ENCODE measurements at regions not wholly inside any gene's neighbourhood (a gene's known extent, or its start where the extent isn't known, plus 50 kb on each side); places are given as distances from the start of the nearest gene placed in this dataset.
"Not testable (repeated sequence)": the region's sequence is repeated elsewhere in the genome, so short reads cannot be mapped to it uniquely, and the experiment has no call there.

DNA sequence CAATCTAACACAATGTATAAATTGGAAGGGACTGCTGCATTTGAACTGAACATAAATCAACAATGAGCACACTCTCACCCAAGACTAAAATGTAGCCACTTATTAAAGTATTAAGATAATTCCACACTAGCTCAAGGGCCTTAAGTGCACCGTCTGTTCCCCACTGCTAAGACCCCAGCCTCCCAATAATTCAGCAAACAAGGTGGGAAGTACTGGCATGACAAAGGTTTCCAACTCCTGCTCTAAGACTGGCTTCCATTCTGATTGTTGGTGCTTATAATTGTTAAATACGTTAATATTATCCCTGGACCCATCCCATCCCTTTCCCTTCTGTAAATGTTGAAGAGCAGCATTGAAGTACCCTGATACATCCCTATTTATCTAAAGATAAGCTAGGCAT, 636.7 kb downstream of the NR2F1-AS1 start:
- TF ChIP-seq, protein P1, sequence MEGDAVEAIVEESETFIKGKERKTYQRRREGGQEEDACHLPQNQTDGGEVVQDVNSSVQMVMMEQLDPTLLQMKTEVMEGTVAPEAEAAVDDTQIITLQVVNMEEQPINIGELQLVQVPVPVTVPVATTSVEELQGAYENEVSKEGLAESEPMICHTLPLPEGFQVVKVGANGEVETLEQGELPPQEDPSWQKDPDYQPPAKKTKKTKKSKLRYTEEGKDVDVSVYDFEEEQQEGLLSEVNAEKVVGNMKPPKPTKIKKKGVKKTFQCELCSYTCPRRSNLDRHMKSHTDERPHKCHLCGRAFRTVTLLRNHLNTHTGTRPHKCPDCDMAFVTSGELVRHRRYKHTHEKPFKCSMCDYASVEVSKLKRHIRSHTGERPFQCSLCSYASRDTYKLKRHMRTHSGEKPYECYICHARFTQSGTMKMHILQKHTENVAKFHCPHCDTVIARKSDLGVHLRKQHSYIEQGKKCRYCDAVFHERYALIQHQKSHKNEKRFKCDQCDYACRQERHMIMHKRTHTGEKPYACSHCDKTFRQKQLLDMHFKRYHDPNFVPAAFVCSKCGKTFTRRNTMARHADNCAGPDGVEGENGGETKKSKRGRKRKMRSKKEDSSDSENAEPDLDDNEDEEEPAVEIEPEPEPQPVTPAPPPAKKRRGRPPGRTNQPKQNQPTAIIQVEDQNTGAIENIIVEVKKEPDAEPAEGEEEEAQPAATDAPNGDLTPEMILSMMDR (IDR thresholded peaks at IDR 0.05; ENCODE audit: low read depth, low read length, poor library complexity, severe bottlenecking) = no peak
- TF ChIP-seq EZH2phosphoT487 (IDR thresholded peaks at IDR 0.05; ENCODE audit: borderline replicate concordance, low read length) = no peak

DNA sequence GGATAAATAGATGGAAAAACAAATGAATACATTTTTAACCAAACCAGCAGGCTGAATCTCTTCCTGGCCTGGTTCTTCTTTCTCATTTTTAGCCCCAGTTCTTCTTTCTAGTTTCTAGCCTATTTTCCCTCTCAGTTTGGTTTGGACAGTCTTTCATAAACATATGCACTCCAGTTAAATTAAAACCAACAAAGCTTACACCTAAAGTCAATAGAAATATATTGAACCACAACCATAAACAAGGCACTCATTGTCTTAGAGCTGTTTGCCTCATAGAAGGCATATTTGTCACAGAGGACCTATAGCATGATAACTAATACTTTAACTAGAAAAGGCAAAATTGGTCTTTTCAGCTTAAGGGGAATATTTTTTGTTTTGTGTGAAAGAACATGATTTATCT, 638.3 kb downstream of the NR2F1-AS1 start:
- Histone ChIP-seq H3K27ac (ENCODE audit: low read depth, low read length) (no peak overlapping the region), H3K4me2 (ENCODE audit: low read length) (no peak overlapping the region), H3K9me3 (ENCODE audit: control insufficient read depth, insufficient read depth, low read length) (no peaks in the 10 kb centered on the region), H3K4me3 (ENCODE audit: low read length) (no peak overlapping the region), H3K4me1 (ENCODE audit: control insufficient read depth, low read length) (no peaks in the 10 kb centered on the region), H3K27me3 (ENCODE audit: control insufficient read depth, low read length) (no peaks in the 10 kb centered on the region), H4K20me1 (ENCODE audit: control insufficient read depth, insufficient read depth, low read depth, low read length) (no peaks in the 10 kb centered on the region), H3F3A (ENCODE audit: control insufficient read depth, insufficient read depth) (no peaks in the 10 kb centered on the region), H3K36me3 (ENCODE audit: control insufficient read depth, low read length) (no peaks in the 10 kb centered on the region), H3K9me2 (replicated peaks; ENCODE audit: control insufficient read depth, low read length) (no peaks in the 10 kb centered on the region), H3K79me2 (ENCODE audit: control insufficient read depth, low read length) (no peaks in the 10 kb centered on the region)
- TF ChIP-seq EZH2phosphoT487 (IDR thresholded peaks at IDR 0.05; ENCODE audit: borderline replicate concordance, low read length) = no peak
- TF ChIP-seq, protein P1 (IDR thresholded peaks at IDR 0.05; ENCODE audit: low read depth, low read length, poor library complexity, severe bottlenecking) = no peak

More for the DNA sequence above, 636.7 kb downstream of the NR2F1-AS1 start:
- H3K9me2 ChIP-seq (replicated peaks; ENCODE audit: control insufficient read depth, low read length) = no peaks in the 10 kb centered on the region
- no peaks in the 10 kb centered on the region for H3K27me3 ChIP-seq (ENCODE audit: control insufficient read depth, low read length)
- no peak overlapping the region for H3K4me3 ChIP-seq (ENCODE audit: low read length)
- H3K36me3 ChIP-seq (ENCODE audit: control insufficient read depth, low read length) = no peaks in the 10 kb centered on the region
- no peak overlapping the region for H3K27ac ChIP-seq (ENCODE audit: low read depth, low read length)
- H3K4me2 ChIP-seq (ENCODE audit: low read length) = no peak overlapping the region
- H3K4me1 ChIP-seq (ENCODE audit: control insufficient read depth, low read length) = no peaks in the 10 kb centered on the region
- H3K79me2 ChIP-seq (ENCODE audit: control insufficient read depth, low read length) = no peaks in the 10 kb centered on the region
- no peaks in the 10 kb centered on the region for H4K20me1 ChIP-seq (ENCODE audit: control insufficient read depth, insufficient read depth, low read depth, low read length)
- no peaks in the 10 kb centered on the region for H3K9me3 ChIP-seq (ENCODE audit: control insufficient read depth, insufficient read depth, low read length)
- H3F3A ChIP-seq (ENCODE audit: control insufficient read depth, insufficient read depth) = no peaks in the 10 kb centered on the region

DNA sequence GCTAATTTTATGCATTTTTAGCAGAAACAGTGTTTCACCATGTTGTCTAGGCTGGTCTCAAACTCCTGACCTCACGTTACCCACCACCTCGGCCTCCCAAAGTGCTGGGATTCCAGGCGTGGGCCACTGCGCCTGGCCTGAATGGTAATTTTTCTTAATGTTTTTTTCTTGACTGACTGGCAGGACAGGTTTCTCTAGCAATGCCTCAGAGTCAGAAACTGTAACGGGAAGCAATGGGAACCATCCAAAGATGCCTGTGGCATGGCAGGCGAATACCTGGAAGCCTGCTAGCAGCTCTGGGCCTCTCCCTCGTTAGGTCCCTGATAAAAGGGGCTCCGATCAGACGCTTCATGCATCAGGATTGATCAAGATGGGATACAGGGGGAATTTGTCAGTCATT, 639.2 kb downstream of the NR2F1-AS1 start:
- no peaks in the 10 kb centered on the region for H3K79me2 ChIP-seq (ENCODE audit: control insufficient read depth, low read length)
- TF ChIP-seq, protein P1 (IDR thresholded peaks at IDR 0.05; ENCODE audit: low read depth, low read length, poor library complexity, severe bottlenecking) = no peak
- no peak for TF ChIP-seq EZH2phosphoT487 (IDR thresholded peaks at IDR 0.05; ENCODE audit: borderline replicate concordance, low read length)
- no peaks in the 10 kb centered on the region for H3K9me3 ChIP-seq (ENCODE audit: control insufficient read depth, insufficient read depth, low read length)
- no peaks in the 10 kb centered on the region for H3K9me2 ChIP-seq (replicated peaks; ENCODE audit: control insufficient read depth, low read length)
- H3F3A ChIP-seq (ENCODE audit: control insufficient read depth, insufficient read depth) = no peaks in the 10 kb centered on the region
- no peak overlapping the region for H3K4me2 ChIP-seq (ENCODE audit: low read length)
- H3K4me1 ChIP-seq (ENCODE audit: control insufficient read depth, low read length) = no peaks in the 10 kb centered on the region
- H3K27ac ChIP-seq (ENCODE audit: low read depth, low read length) = no peak overlapping the region
- H3K27me3 ChIP-seq (ENCODE audit: control insufficient read depth, low read length) = no peaks in the 10 kb centered on the region
- H3K36me3 ChIP-seq (ENCODE audit: control insufficient read depth, low read length) = no peaks in the 10 kb centered on the region
- H3K4me3 ChIP-seq (ENCODE audit: low read length) = no peak overlapping the region
- H4K20me1 ChIP-seq (ENCODE audit: control insufficient read depth, insufficient read depth, low read depth, low read length) = no peaks in the 10 kb centered on the region

DNA sequence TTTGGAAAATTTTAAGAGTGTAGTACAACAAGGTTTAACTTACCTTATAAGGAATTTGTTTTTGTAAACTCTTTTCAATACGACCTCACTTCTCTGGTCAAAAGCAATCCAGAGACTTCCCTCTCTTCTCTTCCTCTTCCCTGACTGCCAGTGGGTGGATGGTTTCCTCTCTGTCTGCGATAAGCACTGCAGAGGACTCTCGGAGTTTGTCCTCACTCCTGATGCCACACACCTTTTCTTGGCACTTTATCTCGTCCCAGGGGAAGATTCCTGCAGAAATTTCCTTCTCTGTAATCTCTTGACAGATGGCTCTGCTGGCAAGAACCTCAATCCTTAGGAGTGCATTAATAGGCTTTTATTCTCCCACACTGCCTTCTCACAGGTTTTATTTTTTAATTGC, 641.6 kb downstream of the NR2F1-AS1 start:
- no peaks in the 10 kb centered on the region for H3K9me3 ChIP-seq (ENCODE audit: control insufficient read depth, insufficient read depth, low read length)
- no peaks in the 10 kb centered on the region for H3K79me2 ChIP-seq (ENCODE audit: control insufficient read depth, low read length)
- H3K27ac ChIP-seq (ENCODE audit: low read depth, low read length) = no peak overlapping the region
- H3K27me3 ChIP-seq (ENCODE audit: control insufficient read depth, low read length) = no peaks in the 10 kb centered on the region
- no peaks in the 10 kb centered on the region for H3K36me3 ChIP-seq (ENCODE audit: control insufficient read depth, low read length)
- no peak overlapping the region for H3K4me2 ChIP-seq (ENCODE audit: low read length)
- H3F3A ChIP-seq (ENCODE audit: control insufficient read depth, insufficient read depth) = no peaks in the 10 kb centered on the region
- no peaks in the 10 kb centered on the region for H3K4me1 ChIP-seq (ENCODE audit: control insufficient read depth, low read length)
- TF ChIP-seq, protein P1 (IDR thresholded peaks at IDR 0.05; ENCODE audit: low read depth, low read length, poor library complexity, severe bottlenecking) = no peak
- no peak for TF ChIP-seq EZH2phosphoT487 (IDR thresholded peaks at IDR 0.05; ENCODE audit: borderline replicate concordance, low read length)
- H3K4me3 ChIP-seq (ENCODE audit: low read length) = no peak overlapping the region
- H3K9me2 ChIP-seq (replicated peaks; ENCODE audit: control insufficient read depth, low read length) = no peaks in the 10 kb centered on the region
- no peaks in the 10 kb centered on the region for H4K20me1 ChIP-seq (ENCODE audit: control insufficient read depth, insufficient read depth, low read depth, low read length)

DNA sequence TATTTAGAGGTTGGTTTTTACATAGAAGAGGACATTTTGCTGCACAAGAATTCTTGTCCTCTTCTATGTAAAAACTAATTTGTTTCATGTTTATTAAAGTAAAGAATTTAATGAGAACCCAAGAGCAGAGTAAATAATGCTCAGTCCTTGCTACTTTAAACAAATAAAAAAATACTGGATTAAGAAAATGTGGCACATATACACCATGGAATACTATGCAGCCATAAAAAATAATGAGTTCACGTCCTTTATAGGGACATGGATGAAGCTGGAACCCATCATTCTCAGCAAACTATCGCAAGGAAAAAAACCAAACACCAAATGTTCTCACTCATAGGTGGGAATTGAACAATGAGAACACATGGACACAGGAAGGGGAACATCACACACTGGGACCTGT, 643.6 kb downstream of the NR2F1-AS1 start:
- H3K4me1 ChIP-seq (ENCODE audit: control insufficient read depth, low read length); H3K9me3 ChIP-seq (ENCODE audit: control insufficient read depth, insufficient read depth, low read length); H3F3A ChIP-seq (ENCODE audit: control insufficient read depth, insufficient read depth); H4K20me1 ChIP-seq (ENCODE audit: control insufficient read depth, insufficient read depth, low read depth, low read length); H3K79me2 ChIP-seq (ENCODE audit: control insufficient read depth, low read length); H3K36me3 ChIP-seq (ENCODE audit: control insufficient read depth, low read length); H3K4me3 ChIP-seq (ENCODE audit: low read length); H3K4me2 ChIP-seq (ENCODE audit: low read length); H3K9me2 ChIP-seq (replicated peaks; ENCODE audit: control insufficient read depth, low read length); H3K27me3 ChIP-seq (ENCODE audit: control insufficient read depth, low read length); H3K27ac ChIP-seq (ENCODE audit: low read depth, low read length): not testable (repeated sequence)

All from DOHH2 (cell line).